Raji (cell line): ENCODE measurements at regions not wholly inside any gene's neighbourhood (a gene's known extent, or its start where the extent isn't known, plus 50 kb on each side); places are given as distances from the start of the nearest gene placed in this dataset.

ENCODE experiments used
- POLR2A ChIP-seq: IDR thresholded peaks from 2 replicates; pipeline ENCODE4 v1.6.1; 2011; ENCODE audit warnings: low read depth, low read length, control low read depth; ENCODE audit not compliant: insufficient read depth

- no peak for TF ChIP-seq POLR2A
These were observed 250.5 kb upstream of the PDE4D start for GRCh38 chr5:60143942-60144549.

DNA sequence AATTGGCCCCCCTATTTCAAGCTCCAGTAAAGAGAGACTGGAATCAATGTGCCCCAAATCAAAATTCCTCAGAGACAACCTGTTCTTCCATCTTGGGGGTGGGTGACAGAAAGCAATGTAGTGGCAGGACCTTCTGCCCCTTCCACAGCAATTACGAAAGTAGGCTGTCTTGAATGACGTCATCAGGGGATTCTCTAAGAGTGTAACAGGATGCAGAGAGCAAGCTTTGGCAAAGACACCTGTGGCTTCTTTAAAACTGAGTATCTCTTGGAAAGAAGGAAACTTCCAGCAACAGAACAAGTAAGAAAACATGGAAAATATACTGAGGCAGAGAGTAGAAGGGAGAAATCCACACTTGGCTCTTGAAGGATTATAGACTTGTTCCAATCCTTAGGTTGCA, 247.6 kb upstream of the PDE4D start:
- TF ChIP-seq POLR2A, result no peak

DNA sequence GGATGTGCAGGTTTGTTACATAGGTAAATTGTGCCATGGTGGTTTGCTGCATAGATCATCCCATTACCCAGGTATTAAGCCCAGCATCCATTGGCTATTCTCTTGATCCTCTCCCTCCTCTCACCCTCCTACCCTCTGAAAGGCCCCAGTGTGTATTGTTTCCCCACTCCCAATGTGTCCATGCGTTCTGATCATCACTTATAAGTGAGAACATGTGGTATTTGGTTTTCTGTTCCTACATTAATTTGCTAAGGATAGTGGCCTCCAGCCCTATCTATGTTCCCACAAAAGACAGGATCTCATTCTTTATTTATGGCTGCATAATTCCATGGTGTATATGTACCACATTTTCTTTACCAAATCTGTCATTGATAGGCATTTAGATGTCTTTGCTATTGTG, 243.3 kb upstream of the PDE4D start:
- no peak for TF ChIP-seq POLR2A

DNA sequence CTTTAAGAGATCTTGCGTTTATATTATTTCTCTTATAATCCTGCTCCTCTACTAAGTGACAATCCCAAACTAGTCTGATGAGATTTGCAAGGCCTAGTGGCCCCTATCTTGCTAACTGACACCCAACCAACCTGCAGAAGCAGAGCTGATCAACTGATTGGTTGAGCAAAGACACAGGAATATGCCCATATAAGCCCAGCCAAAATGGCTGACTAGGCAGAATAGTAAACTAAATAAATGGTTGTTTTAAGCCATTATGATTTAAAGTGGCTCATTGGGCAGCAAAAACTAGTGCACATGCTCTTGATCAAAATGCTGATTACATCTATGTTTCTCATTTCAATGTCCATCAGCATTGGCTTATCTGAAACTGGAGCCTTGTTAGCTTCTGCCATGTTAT, 238.0 kb upstream of the PDE4D start:
- TF ChIP-seq POLR2A, result no peak

GRCh38 chr5:60125636-60126035, 232.1 kb upstream of the PDE4D start:
- no peak for TF ChIP-seq POLR2A

GRCh38 chr5:60102961-60103693, 209.6 kb upstream of the PDE4D start:
- TF ChIP-seq POLR2A, result no peak

GRCh38 chr5:60101573-60101972, 208.0 kb upstream of the PDE4D start:
- TF ChIP-seq POLR2A, result no peak

GRCh38 chr5:60092671-60093422, 199.3 kb upstream of the PDE4D start:
- TF ChIP-seq POLR2A, result no peak

GRCh38 chr5:60086583-60086982, 193.1 kb upstream of the PDE4D start:
- no peak for TF ChIP-seq POLR2A

DNA sequence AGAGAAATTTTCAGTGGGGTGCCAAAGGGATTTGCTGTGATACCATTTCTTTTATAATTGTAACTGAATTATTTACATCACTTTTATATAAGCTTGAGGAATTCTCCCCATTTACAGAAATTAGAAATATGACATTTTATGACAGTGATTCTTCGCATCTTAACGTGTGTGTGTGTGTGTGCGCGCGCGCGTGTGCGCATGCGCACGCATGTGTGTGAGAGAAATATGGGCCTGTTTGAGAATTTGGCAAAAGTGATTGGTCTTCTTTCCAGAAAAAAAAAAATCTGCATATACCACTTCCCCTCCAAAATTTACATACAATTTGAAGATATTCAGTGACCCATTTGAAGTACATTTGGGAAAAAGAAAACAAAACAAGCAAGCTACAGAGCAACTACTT, 190.7 kb upstream of the PDE4D start:
- TF ChIP-seq POLR2A, result no peak

- TF ChIP-seq POLR2A, result no peak
These were observed 183.8 kb upstream of the PDE4D start for GRCh38 chr5:60077292-60077691.

GRCh38 chr5:60076746-60077145, 183.2 kb upstream of the PDE4D start:
- TF ChIP-seq POLR2A, result no peak

DNA sequence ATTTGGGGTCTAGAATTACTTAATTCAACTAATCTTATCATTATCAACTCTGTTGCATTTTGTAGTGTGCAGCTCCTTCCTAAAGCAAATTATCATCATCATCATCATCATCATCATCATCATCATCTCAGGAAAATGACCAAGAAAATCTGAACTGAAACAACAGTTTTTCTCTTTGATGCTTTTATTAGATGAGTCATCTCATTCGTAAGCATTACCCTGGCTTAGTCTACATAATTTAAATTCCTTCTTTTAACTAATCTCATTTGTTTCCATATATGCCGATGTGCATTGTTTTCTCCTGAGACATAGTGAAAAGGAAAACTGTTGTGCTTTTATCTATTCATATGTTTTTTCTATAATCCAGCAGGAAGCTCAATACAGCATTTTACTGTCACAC, 173.0 kb upstream of the PDE4D start:
- TF ChIP-seq POLR2A, result no peak

DNA sequence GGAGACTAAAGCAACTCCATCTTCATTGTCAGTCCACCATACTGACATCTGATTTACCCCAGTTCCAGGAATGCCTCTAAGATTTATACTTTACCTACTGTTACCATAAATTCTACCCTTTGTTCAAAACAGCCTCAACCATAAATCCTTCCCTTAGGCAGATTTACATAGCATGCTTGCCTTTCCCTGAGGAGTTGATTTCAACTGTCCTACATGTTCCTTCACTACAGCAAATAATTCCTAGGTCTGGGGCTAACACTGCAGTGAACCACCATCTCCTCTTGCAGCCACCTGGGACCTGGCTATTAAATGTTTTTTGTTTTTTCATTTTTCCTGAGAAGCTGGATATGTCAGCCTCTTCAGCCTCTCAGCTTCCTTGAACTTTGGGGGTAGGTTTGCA, 166.9 kb upstream of the PDE4D start:
- no peak for TF ChIP-seq POLR2A

- no peak for TF ChIP-seq POLR2A
These were observed 162.7 kb upstream of the PDE4D start for GRCh38 chr5:60056191-60056590.

GRCh38 chr5:60055168-60055567, 161.6 kb upstream of the PDE4D start:
- no peak for TF ChIP-seq POLR2A
